Vagina (tissue), 2 donors: ENCODE measurements at regions not wholly inside any gene's neighbourhood (a gene's known extent, or its start where the extent isn't known, plus 50 kb on each side); places are given as distances from the start of the nearest gene placed in this dataset.

ENCODE experiments used
- DNase-seq, 2 donors: peaks; one replicate each; pipeline ENCODE4 v3.0.0-alpha.2; 2017; ENCODE audit errors: extremely low spot score in 2 of 2
- H3K27ac ChIP-seq: fragments of 200-600 bp; sonication (generic); one replicate; pipeline ENCODE4 v1.5.1; 2019
- H3K27me3 ChIP-seq: fragments of 200-600 bp; sonication (generic); one replicate; pipeline ENCODE4 v1.5.1; 2019
- H3K36me3 ChIP-seq, 2 donors: fragments of 200-600 bp; sonication (generic); one replicate each; pipeline ENCODE4 v1.5.1; 2017 to 2019
- H3K4me1 ChIP-seq: fragments of 200-600 bp; sonication (generic); one replicate; pipeline ENCODE4 v1.5.1; 2019
- H3K4me3 ChIP-seq, 2 donors: fragments of 200-600 bp; sonication (generic); 1 replicate in 1 of 2; 2 replicates in 1 of 2; pipeline ENCODE4 v1.5.1; 2016 to 2019
- H3K9me3 ChIP-seq: fragments of 200-600 bp; sonication (generic); one replicate; pipeline ENCODE4 v1.5.1; 2019
- POLR2A ChIP-seq, 2 donors: fragments of 450-650 bp; IDR thresholded peaks; one replicate each; pipeline ENCODE4 v1.6.1; 2017; ENCODE audit warnings: antibody characterized with exemption in 2 of 2, mild to moderate bottlenecking in 2 of 2, moderate library complexity in 2 of 2
- POLR2AphosphoS5 ChIP-seq, 2 donors: sonication (generic); formaldehyde crosslinking; IDR thresholded peaks; one replicate each; pipeline ENCODE4 v1.9.0; 2017; ENCODE audit warnings: antibody characterized with exemption in 2 of 2, mild to moderate bottlenecking in 2 of 2, low read depth in 1 of 2; ENCODE audit not compliant: insufficient read depth in 1 of 2
- intact Hi-C: fragments of 100-400 bp; cut with DNase I; formaldehyde crosslinking; loops from one replicate; pipeline ENCODE4 v1.15.1; 2023
- TF ChIP-seq, protein P1 (sequence below), 3 experiments: fragments of 450-650 bp in 2 of 3; fragments of 200-600 bp in 1 of 3; sonication (generic) in 1 of 3; IDR thresholded peaks; one replicate each; pipeline ENCODE4 v1.5.1; 2017 to 2019; ENCODE audit warnings: antibody characterized with exemption in 3 of 3, mild to moderate bottlenecking in 2 of 3, moderate library complexity in 2 of 3

DNA sequence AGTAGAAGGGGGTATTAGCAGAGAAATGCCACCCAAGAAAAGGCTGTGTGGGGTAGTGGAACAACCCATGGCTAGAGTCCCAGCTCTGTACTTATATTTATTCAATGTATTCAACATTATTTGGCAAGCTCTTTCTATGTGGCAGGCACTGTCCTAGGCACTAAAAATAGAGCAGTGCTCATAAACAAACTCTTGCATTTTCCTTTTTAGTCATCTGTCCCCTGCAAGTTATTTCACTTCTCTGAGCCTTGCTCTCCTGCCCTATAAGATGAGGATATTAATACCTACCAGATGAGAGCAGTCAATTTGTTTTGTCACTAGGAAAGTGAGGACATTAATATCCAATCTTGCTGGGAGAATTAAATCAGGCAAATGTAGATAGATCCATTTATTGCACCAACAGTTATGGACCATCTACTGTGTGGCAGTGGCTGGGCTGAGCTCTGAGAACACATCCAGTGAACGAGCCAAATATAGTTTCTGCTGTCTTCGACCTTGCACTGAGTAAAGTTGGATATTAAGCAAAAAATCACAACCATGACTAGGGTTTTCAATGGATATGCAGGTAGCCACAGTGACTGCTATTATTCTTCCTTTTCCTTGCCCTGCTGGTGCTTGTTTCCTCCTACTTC lies 314.3 kb upstream of the TBX3 start:
- DNase-seq: no peak
- no peaks in the 10 kb centered on the region for H3K9me3 ChIP-seq
- no peak overlapping the region for H3K4me3 ChIP-seq
- intact Hi-C loops: no loop called here
- H3K4me1 ChIP-seq: no peaks in the 10 kb centered on the region
- TF ChIP-seq POLR2A (IDR thresholded peaks at IDR 0.05): no peak
- TF ChIP-seq, protein P1, sequence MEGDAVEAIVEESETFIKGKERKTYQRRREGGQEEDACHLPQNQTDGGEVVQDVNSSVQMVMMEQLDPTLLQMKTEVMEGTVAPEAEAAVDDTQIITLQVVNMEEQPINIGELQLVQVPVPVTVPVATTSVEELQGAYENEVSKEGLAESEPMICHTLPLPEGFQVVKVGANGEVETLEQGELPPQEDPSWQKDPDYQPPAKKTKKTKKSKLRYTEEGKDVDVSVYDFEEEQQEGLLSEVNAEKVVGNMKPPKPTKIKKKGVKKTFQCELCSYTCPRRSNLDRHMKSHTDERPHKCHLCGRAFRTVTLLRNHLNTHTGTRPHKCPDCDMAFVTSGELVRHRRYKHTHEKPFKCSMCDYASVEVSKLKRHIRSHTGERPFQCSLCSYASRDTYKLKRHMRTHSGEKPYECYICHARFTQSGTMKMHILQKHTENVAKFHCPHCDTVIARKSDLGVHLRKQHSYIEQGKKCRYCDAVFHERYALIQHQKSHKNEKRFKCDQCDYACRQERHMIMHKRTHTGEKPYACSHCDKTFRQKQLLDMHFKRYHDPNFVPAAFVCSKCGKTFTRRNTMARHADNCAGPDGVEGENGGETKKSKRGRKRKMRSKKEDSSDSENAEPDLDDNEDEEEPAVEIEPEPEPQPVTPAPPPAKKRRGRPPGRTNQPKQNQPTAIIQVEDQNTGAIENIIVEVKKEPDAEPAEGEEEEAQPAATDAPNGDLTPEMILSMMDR (IDR thresholded peaks at IDR 0.05): no peak
- H3K36me3 ChIP-seq: no peaks in the 10 kb centered on the region
- no peak overlapping the region for H3K27ac ChIP-seq
- no peaks in the 10 kb centered on the region for H3K27me3 ChIP-seq

DNA sequence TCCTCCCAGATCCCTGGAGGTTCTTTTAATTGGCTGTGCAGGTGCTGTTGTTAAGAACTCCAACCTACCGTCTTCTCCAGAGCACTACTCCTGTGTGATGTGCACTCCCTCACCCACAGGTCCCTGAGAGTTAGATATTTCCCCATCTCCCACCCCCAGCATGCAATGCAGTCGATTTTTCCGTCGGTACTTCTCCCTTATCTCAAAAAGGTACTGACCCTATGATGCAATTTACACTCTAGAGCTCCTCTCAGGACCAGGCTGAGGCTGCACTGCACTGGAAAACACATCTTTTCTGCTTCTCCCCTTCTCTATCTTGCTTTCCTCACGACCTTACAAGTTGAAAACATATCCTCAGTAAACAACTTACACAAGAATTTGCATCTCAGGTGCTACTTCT lies 312.4 kb upstream of the TBX3 start:
- no peak overlapping the region for H3K27ac ChIP-seq
- H3K4me1 ChIP-seq: no peaks in the 10 kb centered on the region
- intact Hi-C loops: no loop called here
- H3K27me3 ChIP-seq: no peaks in the 10 kb centered on the region
- H3K36me3 ChIP-seq: no peaks in the 10 kb centered on the region
- TF ChIP-seq POLR2AphosphoS5 (IDR thresholded peaks at IDR 0.05; ENCODE audit: insufficient read depth in 1 of 2, low read depth in 1 of 2): no peak
- TF ChIP-seq, protein P1 (IDR thresholded peaks at IDR 0.05): no peak
- no peak for TF ChIP-seq POLR2A (IDR thresholded peaks at IDR 0.05)
- no peak overlapping the region for H3K4me3 ChIP-seq
- no peak for DNase-seq
- no peaks in the 10 kb centered on the region for H3K9me3 ChIP-seq

DNA sequence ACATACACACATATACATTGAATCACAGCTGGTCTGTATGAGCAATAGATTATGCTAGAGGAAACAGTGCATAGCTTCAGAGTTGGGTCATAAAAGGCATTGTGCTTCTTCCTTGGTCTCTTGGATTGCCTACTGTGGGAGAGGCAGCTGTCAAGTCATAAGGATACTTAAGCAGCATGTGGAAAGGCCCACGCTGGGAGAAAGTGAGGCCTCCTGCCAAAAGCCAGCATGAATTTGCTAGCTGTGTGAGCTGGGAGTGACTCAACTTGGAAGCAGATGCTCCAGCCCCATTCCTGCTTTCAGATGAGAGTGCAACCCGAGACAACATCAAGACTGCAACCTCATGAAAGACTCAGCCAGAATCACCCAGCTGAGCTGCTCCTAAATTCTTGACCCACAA lies 311.9 kb upstream of the TBX3 start:
- no peaks in the 10 kb centered on the region for H3K9me3 ChIP-seq
- H3K36me3 ChIP-seq: no peaks in the 10 kb centered on the region
- TF ChIP-seq POLR2AphosphoS5 (IDR thresholded peaks at IDR 0.05; ENCODE audit: insufficient read depth in 1 of 2, low read depth in 1 of 2) (no peak), POLR2A (IDR thresholded peaks at IDR 0.05) (no peak)
- TF ChIP-seq, protein P1 (IDR thresholded peaks at IDR 0.05): no peak
- no peak overlapping the region for H3K4me3 ChIP-seq
- DNase-seq: no peak
- H3K27ac ChIP-seq: no peak overlapping the region
- H3K4me1 ChIP-seq: no peaks in the 10 kb centered on the region
- H3K27me3 ChIP-seq: no peaks in the 10 kb centered on the region
- intact Hi-C loops: no loop called here

DNA sequence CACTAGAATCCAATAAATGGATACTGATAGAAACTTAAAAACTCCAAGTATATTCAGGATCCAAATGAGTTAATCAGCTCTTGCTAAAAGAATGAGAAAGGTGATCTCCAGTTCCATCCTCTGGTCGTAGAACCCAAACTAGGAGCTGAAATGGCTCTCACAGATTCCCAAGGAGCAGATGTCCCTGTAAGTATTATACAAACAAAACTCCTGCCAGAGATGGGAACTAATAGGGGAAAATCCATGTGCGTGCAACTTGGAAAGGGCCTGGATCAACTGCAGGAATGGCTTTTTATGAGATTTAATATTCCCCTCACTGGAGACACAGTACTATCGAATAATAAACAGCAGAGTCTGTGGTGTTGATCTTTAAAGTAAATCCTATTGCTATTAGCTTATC lies 309.2 kb upstream of the TBX3 start:
- no peaks in the 10 kb centered on the region for H3K4me1 ChIP-seq
- H3K36me3 ChIP-seq: no peaks in the 10 kb centered on the region
- no peaks in the 10 kb centered on the region for H3K27me3 ChIP-seq
- DNase-seq: no peak
- no peak overlapping the region for H3K4me3 ChIP-seq
- TF ChIP-seq POLR2A (IDR thresholded peaks at IDR 0.05) (no peak), POLR2AphosphoS5 (IDR thresholded peaks at IDR 0.05; ENCODE audit: insufficient read depth in 1 of 2, low read depth in 1 of 2) (no peak)
- TF ChIP-seq, protein P1 (IDR thresholded peaks at IDR 0.05): no peak
- no peaks in the 10 kb centered on the region for H3K9me3 ChIP-seq
- intact Hi-C loops: no loop called here
- no peak overlapping the region for H3K27ac ChIP-seq

DNA sequence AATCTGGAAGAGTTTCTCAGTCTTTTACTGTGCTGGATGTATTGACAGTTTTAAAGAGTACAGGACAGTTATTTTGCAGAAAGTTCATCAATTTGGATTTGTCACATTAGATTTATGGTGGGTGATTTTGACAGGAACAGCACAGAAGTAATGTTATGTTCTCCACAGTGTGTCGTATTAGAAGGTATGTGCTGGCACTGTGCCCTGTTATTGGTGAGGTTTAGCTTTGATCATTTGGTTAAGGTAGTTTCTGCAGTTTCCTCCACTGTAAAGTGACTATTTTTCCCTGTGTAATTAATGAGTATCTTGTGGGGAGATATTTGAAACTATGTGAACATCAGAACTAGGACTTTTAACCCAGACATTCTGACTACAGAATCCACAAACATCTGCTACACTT lies 308.5 kb upstream of the TBX3 start:
- no peaks in the 10 kb centered on the region for H3K36me3 ChIP-seq
- no peaks in the 10 kb centered on the region for H3K27me3 ChIP-seq
- H3K4me1 ChIP-seq: no peaks in the 10 kb centered on the region
- no peak overlapping the region for H3K4me3 ChIP-seq
- no peak for TF ChIP-seq POLR2A (IDR thresholded peaks at IDR 0.05)
- no peak for TF ChIP-seq POLR2AphosphoS5 (IDR thresholded peaks at IDR 0.05; ENCODE audit: insufficient read depth in 1 of 2, low read depth in 1 of 2)
- TF ChIP-seq, protein P1 (IDR thresholded peaks at IDR 0.05): no peak
- H3K27ac ChIP-seq: no peak overlapping the region
- intact Hi-C loops: no loop called here
- DNase-seq: no peak
- no peaks in the 10 kb centered on the region for H3K9me3 ChIP-seq
